NCI-H345 treated with DMSO at 0.1 percent for 48 hours (cell line): ENCODE measurements at regions not wholly inside any gene's neighbourhood (a gene's known extent, or its start where the extent isn't known, plus 50 kb on each side); places are given as distances from the start of the nearest gene placed in this dataset.
"Not testable (repeated sequence)": the region's sequence is repeated elsewhere in the genome, so short reads cannot be mapped to it uniquely, and the experiment has no call there.

ENCODE experiments used
- DNase-seq: peaks from one replicate; lab custom pipeline; 2025; ENCODE audit not compliant: unreplicated experiment; lab: John Stamatoyannopoulos, UW

- not testable (repeated sequence) for DNase-seq
Measured at GRCh38 chr6:26720663-26721218, 61.2 kb upstream of the ZNF322 start.

- DNase-seq = not testable (repeated sequence)
Measured at GRCh38 chr6:26730019-26730766, 70.6 kb upstream of the ZNF322 start.

GRCh38 chr6:26734776-26735472 is 75.4 kb upstream of the ZNF322 start:
- DNase-seq = not testable (repeated sequence)

GRCh38 chr6:26739811-26740210 is 80.3 kb upstream of the ZNF322 start:
- DNase-seq = no peak

- DNase-seq = no peak
Measured at GRCh38 chr6:26743157-26743821, 83.7 kb upstream of the ZNF322 start.

GRCh38 chr6:26743941-26744699 is 84.6 kb upstream of the ZNF322 start:
- DNase-seq = no peak

GRCh38 chr6:26744837-26745282 is 85.3 kb upstream of the ZNF322 start:
- not testable (repeated sequence) for DNase-seq

GRCh38 chr6:26745964-26746363 is 86.4 kb upstream of the ZNF322 start:
- not testable (repeated sequence) for DNase-seq

- DNase-seq = not testable (repeated sequence)
Measured at GRCh38 chr6:26749126-26749758, 89.7 kb upstream of the ZNF322 start.

GRCh38 chr6:26749759-26750126 is 90.2 kb upstream of the ZNF322 start:
- not testable (repeated sequence) for DNase-seq

- no peak for DNase-seq
Measured at GRCh38 chr6:26754212-26754611, 94.7 kb upstream of the ZNF322 start.

- DNase-seq = not testable (repeated sequence)
Measured at GRCh38 chr6:26754801-26755200, 95.3 kb upstream of the ZNF322 start.

- not testable (repeated sequence) for DNase-seq
Measured at GRCh38 chr6:26756067-26756805, 96.7 kb upstream of the ZNF322 start.

- DNase-seq = not testable (repeated sequence)
Measured at GRCh38 chr6:26766203-26766902, 106.8 kb upstream of the ZNF322 start.

- not testable (repeated sequence) for DNase-seq
Measured at GRCh38 chr6:26770941-26771666, 111.6 kb upstream of the ZNF322 start.

- not testable (repeated sequence) for DNase-seq
Measured at GRCh38 chr6:26773414-26773813, 113.9 kb upstream of the ZNF322 start.

- DNase-seq = not testable (repeated sequence)
Measured at GRCh38 chr6:26780563-26780962, 121.0 kb upstream of the ZNF322 start.
